ENCODE measurements at regions not wholly inside any gene's neighbourhood (a gene's known extent, or its start where the extent isn't known, plus 50 kb on each side); places are given as distances from the start of the nearest gene placed in this dataset.

DNA sequence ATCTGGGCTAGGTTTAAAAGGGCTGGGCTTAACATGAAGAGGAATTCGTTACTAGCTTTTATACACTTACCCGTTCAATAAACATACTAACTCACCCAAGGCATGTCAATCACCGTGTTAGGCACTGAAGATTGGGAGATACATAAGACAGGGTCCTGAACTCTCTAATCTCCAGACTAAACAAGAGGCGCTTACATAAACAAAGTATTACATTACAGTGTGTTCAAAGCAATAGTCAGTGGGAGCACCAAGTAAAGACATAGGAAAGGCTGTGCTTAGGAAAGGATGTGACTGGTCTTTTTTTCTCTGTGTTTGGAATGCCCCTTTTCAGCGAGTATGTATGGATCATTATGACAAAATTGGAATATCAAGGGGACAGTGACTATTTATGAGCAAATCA lies 203.6 kb upstream of the ADRA1B start:
- DNase-seq: no peak

DNA sequence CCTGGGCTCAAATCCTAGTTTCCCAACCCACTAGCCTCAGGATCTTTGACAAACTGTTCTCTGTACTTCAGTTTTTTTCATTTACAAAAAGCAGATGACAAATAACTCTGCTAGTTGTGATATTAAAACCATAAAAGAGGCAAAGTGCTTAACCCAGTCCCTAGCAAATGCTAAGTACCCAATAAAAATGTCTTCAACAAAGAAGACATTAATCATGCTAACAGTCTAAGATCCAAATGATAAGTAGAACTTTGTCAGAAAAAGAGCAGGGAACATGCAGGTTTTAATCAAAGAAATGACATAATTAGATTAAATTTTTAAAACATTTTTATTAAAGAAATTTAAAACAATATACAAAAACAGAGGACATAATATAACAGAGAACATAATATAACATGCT lies 203.0 kb upstream of the ADRA1B start:
- no peak for DNase-seq

DNA sequence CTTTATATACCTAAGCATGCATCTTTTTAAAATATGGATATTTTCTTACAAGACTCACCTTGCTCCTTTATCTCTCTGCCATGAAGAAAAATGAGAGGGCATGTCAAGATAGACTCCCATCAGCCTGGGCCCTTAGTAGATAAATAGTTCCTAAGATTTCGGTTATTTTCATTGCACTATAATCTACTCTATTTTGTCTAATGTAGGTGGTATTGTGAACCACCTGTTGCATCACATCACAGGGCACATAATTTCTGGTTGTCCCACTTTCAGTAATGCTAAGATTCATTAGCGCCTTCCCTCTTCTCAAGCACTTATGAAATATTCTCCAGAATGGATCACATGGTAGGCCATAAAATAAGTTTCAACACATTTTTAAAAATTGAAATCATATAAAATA lies 202.5 kb upstream of the ADRA1B start:
- DNase-seq: no peak

DNA sequence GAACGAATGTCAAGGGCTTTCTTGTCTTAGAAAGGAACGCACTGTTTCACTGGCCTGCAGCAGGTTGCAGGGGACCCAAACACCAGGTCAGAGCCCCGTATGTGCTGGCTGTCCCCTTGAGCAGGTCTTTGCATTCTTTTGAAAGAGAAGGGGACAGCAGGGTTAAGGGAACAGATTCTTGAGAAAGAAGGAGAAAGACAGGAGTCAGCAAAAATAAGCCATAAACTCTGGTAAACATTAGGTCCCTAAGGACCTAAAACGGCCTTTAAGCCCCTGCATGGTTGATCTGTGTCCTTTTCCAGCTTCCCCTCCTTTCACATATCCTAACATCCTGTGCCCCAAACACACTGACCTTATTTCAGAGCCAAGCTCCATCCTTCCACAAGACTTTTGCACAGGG lies 190.8 kb upstream of the ADRA1B start:
- no peak for DNase-seq

DNA sequence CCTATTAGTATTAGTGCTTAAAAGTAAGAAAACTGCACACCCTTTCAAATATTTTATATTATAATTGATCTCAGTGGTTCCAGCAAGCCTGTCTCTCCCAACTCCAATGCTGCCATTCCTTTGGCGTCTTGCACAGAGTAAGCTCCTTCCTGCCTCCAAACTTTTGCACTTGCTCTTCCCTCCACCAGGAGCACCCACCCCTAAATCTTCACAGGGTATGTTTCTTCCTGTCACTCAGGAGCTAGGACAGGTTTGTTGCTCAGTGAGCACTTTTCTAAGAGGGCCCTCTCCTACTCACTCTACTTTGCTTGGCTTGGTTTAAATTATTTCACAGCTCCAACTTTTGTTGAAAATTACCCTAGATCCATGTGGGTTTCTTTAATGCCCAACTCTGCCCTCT lies 189.1 kb upstream of the ADRA1B start:
- DNase-seq: no peak

DNA sequence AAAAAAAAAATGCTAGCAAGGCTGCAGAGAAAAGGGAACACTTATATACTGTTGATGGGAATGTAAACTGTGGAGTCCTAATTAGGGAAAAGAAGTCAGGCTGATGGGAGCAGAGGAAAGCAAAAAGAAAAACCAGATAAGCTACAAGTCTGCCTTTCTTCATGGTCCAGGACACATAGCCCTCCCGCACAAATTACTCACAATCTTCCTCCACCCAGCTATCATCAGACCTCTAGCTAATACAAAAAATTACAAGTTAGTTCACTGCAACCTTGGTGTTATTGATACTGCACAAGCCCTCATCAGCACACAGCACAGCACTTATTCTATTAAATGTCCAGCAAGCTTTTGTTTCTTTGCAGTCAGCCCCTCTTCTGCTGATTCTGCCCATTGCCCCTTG lies 186.0 kb upstream of the ADRA1B start:
- DNase-seq: no peak

DNA sequence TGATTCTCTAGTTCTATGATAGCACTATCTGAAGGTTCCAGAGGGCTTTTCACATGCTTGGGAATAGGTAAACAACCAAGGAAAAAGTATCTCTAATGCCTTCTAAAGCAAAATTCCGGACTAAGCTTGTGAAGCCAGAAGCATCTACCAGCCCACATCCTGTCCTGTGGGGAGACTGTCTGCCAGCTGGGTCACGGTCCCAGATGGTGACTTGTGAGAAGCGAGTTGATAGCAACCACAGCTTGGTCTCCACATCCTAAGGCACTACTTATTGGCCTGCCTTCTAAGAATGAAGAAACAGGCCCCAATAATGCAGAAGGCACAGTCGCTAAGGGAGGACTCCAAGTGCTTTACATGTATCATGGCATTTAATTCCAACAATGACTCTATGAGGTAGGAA lies 184.1 kb upstream of the ADRA1B start:
- DNase-seq: no peak

DNA sequence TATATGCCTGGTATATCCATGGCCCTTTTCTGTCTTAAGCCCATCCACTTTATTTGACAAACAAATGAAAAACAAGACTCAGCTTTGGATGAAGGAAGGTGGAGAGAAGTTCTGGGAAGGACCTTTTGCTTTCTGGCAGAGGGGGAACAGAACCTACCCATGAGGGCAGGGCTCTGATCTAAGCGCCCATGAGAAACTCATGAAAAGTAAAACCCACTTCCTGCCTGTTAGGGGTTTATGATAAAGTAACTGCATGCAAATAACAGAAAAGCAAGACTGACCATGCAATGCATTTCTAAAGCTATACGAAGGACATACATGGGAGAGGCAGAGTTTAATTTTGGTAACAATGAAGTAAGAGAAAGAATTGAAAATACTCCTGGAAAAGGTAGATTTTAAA lies 181.9 kb upstream of the ADRA1B start:
- DNase-seq: no peak

DNA sequence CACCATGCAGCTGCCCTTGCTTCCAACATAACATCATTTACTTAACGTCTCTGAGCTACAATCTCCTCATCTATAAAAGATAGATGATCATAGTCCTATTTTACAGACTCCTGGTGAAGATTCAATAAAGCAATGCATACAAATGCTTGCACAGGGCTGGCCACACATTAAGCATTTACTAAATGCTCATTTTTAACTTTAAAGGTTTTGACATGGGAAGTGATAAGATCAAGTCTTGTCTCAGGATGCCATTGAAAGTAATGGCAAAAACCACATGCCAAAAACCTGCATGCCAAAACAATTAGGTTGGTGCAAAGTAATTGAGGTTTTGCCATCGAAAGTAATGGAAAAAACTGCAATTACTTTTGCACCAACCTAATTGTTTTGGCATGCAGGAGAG lies 181.2 kb upstream of the ADRA1B start:
- DNase-seq: no peak

DNA sequence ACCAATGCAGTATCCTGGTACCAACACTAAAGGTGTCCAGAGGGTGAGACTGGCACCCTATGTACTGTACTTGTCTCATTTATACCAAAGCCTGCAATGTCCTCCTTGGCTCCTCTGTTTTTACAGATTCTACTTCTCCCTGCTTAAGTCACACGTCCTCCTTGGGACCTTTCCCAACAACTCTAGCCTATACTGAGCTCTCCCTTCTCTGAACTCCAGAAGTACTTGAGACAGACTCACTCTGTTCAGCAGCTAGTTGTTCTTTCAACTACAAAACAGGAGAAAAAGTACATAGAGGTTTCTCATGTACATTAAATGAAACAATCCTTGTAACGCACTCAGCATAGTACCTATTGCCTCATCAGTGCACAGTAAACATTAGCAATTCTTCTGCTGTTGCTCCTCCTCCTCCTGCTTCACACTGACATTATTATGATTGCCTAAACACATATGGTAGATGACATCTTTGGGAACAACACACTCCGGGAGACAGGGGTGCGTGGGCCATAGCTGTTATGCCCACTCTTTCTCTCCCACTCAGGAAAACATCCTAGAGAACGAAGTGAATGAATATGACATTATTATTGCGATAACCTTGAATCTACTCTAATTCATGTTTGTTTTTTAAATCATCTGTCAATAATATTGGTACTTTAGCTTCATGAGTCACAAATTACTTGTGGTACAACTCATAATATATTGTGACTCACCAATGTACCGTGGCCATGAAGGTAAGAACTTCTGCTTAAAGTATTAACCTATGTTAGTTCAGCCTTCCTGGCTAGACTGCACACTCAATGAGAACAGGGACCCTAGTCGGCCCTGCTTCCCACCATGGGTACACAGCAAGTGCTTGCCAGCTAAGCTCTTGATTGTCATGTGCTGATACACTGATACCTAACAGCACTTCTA lies 180.3 kb upstream of the ADRA1B start:
- DNase-seq: no peak

DNA sequence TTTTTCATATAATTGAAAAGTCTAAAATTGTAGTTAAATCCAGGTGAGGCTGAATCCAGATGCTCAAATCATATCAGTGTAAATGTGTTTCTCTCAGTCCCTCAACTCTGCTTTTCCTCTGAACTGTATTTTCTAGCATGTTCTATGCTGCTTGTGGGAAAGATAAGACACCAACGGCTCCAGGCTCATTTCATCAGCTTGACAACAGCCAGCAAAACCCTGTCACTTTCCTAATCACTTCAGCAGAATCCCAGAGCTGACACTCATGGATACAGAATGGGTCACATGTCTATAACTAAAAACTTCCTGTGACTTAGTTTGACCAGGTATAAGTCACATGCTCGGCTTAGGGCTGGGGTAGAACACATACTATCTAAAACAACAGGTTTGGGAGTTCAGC lies 179.4 kb upstream of the ADRA1B start:
- no peak for DNase-seq

DNA sequence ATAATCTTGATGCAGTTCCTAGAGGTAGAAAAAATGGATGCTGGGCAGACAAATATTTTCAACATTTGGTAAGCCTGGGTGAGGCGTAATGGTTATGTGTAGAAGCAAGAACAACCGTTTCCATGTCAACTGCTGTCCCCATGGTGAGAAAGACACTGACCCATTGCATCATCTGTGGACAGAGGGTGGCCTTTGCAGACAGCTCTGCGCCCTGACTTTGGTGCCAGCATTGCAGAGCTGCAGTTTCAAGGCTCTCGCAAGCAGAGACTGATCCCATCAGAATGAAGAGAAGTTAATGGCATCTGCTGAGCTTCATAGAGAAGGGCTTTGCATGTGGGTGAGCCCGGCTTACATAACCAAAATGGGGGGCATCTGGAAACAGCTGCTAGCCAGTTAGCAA lies 179.0 kb upstream of the ADRA1B start:
- no peak for DNase-seq

DNA sequence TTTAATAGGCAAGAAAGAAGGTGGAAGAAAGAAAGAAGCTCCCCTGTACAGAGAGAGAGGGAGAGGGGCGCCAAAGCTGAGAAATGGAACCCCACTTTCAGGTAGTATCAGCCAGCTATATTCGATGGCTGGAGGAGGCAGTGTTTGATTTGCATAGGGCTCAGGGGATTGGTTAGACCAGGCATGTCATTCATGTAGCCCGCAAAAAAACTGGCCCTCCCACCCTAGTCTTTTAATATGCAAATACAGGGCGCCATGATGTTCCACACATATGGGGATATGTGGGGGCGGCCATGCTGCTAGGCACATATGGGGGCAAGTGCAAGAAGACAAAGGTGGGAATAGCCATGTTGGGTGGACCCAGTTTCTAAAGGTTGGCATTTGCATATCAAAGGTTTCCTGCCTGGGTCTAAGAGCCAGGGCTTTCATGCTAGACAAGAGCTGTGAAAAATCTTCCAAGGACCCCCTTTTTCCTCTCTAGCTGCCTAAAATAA lies 174.4 kb upstream of the ADRA1B start:
- DNase-seq: no peak

DNA sequence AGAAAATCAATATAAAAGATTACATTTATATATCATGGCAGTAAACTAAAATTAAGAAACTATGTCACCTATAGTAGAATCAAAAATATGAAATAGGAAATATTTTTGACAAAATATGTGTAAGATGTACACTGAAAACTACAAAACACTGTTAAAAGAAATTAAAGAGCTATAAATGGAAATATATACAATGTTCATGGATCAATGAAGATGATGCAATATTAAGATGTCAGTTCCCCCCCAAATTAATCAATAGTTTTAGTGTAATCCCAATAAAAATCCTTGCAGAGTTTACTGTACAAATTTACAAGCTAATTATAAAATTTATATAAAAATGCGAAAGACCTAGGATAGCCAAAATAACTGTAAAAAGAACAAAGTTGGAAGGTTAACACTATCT lies 173.0 kb upstream of the ADRA1B start:
- no peak for DNase-seq

DNA sequence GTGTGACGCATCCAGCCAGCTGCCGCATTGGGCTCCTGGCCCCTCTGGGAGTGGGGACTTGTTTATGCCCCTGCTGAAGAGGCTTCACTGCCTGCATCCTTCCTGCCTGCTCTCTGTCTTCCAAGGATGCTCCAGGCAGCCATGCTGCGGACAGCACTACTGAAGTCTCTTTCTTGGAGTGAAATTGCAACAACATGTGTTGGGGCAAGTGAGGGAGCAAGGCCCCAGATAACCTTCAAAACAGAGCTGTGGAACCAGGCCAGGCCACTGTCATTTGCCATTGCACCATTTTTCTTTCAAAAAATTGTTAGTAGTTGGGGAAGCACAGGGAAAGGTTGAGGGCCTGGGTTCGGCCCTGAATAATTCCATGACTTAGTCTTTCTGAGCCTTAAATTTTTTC lies 169.6 kb upstream of the ADRA1B start:
- no peak for DNase-seq

DNA sequence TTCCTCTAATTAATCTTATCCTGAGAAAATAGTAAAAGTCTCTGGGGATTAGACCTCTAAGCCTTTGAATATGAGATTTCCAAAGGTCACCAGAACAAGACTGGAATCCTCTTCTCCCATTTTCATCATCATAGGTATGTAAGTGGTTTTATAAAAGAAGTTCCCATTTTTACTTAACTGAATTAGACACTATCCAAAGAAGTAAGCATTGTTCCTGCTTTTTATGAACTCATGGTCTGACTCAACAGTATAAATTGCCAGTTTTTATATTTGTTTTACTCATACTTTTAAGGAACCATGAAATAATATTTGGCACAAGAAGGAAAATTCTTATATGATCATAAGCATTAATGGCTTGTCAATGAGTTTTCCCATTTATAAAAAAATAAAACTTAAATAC lies 167.1 kb upstream of the ADRA1B start:
- no peak for DNase-seq

DNA sequence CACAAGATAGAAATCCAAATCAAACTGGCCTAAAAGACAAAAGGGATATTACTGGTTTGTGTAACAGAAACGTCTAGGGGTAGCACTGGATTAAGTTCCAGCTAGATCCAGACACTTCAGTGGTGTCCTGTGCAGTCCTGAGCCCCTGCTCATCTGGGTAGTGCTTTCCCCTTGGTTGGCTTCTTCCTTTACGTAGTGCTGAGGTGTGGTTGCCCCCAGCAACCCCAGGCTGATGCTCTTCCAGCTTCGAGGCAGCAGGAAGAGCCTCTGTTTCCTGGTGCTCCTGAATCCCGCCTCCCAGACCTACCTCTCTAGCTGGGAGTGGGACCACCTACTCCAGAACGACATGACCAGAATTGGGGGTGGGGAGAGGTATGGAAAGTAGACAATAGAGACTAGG lies 166.1 kb upstream of the ADRA1B start:
- no peak for DNase-seq

DNA sequence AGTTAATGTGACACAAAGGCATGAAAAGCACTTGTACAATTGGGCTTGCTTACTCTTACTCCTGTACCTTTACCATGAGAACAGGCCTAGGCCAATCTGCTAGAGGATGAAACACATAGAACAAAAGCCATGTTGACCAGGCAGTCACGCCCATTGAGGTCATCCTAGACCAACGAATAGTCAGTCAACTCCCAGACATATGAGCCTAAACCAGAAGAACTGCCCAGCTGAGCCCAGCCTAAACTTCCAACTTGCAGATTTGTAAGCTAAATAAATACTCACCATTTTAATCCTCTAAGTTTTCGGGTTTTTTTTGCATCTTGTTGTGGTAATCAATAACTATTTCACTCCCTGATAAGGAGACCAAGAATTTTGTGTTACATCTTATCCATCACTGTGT lies 164.8 kb upstream of the ADRA1B start:
- no peak for DNase-seq

DNA sequence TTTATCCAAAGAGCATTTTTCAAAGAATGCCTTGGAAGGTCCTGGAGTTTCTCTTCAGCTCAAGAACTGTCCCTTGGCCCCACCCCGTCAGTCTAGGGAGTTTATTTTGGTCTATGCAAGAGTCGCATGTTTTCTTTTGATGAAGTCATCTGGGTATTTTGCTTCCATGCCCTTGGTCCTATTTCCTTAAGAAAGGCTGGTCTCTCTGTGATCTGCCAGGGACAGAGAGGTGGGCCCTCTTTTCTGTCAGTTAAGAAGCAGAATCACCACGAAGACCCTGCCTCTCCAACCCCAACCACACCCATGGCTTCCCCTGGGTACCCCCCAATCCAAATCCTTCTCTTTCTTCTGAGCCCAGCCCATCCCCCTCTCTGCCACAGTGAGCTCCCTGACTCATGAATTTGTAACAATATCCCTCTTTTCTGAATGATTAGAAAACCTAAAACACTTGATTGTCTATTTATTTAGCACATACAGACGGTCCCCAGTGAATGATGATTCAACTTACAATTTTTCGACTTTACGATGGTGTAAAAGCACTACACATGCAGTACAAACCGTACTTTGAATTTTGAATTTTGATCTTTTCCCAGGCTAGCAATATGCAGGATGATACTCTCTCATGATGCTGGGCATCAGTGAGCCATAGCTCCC lies 163.5 kb upstream of the ADRA1B start:
- DNase-seq: no peak

DNA sequence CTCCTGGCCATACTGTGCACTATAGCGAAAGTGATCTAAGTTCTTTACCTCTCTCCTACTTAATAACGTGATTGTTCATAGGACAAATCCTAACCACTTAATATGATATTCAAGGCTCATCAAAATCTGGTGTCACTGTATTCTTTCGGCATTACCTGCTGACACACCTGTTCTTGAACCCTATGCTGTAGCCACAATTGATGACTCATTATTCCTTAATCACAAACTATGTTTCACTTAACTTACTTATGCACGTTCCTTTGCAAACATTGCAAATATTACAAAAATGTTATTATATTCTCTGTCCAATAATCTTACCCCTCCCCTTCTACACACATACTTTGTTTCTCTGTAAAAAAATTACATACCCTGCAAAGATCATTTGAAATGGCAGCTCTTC lies 158.1 kb upstream of the ADRA1B start:
- no peak for DNase-seq

DNA sequence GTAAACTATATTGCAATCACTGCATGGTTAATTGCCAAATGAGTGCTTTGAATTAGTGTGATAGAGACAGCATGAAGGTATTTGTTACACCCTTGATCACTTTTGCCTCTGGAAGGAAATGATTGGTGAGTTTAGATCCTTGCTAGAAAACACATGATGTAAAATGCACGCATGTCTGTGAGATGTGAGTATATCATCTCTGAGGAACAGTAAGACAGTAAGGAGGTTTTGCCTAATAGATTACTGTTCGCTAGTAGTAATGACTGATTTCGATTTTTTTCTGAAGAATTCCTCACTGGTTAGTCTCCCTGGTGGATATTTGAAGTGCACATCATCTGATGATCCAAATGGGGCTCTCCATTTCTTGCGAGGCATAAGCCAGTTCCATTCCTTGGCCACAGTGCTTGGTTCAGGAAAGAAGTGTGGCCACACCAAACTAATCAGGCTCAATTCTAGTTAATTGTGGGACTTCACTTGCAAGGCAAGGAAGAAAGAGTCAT lies 156.4 kb upstream of the ADRA1B start:
- DNase-seq: no peak

DNA sequence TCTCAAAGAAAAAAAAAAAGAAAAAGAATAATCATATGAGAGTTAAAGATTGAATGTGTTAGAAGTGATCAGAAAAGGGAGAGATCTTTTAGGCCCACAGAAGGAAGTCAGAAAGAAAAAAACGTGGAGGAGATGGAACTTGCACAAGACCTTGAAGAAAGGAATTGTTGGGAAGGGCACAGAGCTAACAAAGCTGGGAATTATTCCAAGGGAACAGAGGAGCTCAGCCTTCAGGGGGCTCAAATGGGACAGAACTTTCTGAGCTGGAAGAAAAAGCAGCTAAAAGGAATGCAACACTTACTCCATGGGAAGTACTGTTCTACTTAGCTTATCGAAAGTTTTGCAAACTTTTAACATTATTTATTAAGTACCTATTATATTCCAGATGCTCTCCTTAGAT lies 153.4 kb upstream of the ADRA1B start:
- DNase-seq: no peak

DNA sequence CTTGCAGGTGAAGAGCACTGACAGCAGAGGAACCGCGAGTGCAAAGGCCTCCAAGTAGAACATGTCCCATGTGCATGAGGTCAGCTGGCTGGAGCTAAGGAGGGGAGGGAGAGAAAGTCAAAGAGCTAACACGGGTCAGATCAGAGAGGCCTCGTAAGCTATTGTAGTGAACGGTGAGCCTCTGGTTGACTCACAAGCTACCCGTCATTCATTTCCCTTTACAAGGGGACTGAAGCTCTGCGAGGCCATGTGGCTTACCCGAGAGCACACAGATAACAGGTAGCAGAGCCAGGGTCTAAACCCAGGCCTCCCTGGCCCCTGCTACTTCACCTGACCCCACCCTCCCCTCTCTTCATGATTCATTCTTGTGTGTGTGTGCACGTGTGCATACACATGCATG lies 152.7 kb upstream of the ADRA1B start:
- no peak for DNase-seq

Measured in NCI-H1105 (cell line).